OCI-LY7 (cell line): ENCODE measurements at regions not wholly inside any gene's neighbourhood (a gene's known extent, or its start where the extent isn't known, plus 50 kb on each side); places are given as distances from the start of the nearest gene placed in this dataset.

Source experiments
- CTCF ChIP-seq: fragments of 200-600 bp; sonication (generic); conservative IDR thresholded peaks from 2 replicates; pipeline ENCODE4 v1.5.1; 2014; ENCODE audit warnings: mild to moderate bottlenecking, antibody characterized with exemption, low read length, moderate library complexity, mixed read lengths
- EZH2phosphoT487 ChIP-seq: fragments of 200-600 bp; sonication (generic); IDR thresholded peaks from 2 replicates; pipeline ENCODE4 v1.6.1; 2018; ENCODE audit warnings: low read depth, borderline replicate concordance, mild to moderate bottlenecking, mixed run types, antibody characterized with exemption, low read length, moderate library complexity, mixed read lengths

- TF ChIP-seq CTCF (no peak; the same call in 1 of the 2 replicates), EZH2phosphoT487 (no peak)
Observed at GRCh38 chr14:27587103-27587502, 989.3 kb upstream of the NOVA1 start.
